Superior temporal gyrus (tissue), 1 donor: ENCODE measurements at regions not wholly inside any gene's neighbourhood (a gene's known extent, or its start where the extent isn't known, plus 50 kb on each side); places are given as distances from the start of the nearest gene placed in this dataset.
"Not testable (repeated sequence)": the region's sequence is repeated elsewhere in the genome, so short reads cannot be mapped to it uniquely, and the experiment has no call there.

Source experiments
- DNase-seq: peaks from one replicate; pipeline ENCODE4 v3.0.0-alpha.2; 2016; ENCODE audit errors: extremely low spot score

GRCh38 chr17:12195418-12195817 lies 174.7 kb downstream of the MAP2K4 start:
- DNase-seq = no peak

DNA sequence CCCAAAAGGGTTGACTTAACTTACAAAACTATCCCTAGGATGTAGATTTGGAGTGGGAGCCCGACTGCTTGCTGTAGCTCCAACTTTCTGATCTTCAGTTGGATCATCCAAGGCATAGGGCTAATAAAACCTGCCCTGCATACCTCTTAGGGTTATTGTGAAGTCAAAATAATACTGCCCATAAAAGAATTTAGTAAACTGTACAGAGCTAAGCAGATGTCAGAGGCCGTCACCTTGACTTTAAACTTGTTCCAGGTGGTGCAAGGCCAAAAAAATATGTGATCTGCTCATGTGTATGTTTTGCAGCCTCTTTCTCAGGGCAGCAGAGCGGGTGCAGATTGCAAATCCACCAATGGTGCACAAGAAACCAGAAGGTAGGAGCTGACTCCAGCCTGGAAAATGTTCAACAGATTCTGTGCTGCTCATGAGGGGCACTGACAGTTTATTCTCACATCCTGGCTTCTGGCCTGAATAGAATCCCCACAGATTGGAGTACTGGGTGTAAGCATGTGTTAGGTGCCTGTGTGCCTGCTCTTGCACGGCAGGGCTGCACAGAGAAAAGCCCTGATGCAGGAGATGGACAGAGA lies 180.7 kb downstream of the MAP2K4 start:
- DNase-seq = no peak

DNA sequence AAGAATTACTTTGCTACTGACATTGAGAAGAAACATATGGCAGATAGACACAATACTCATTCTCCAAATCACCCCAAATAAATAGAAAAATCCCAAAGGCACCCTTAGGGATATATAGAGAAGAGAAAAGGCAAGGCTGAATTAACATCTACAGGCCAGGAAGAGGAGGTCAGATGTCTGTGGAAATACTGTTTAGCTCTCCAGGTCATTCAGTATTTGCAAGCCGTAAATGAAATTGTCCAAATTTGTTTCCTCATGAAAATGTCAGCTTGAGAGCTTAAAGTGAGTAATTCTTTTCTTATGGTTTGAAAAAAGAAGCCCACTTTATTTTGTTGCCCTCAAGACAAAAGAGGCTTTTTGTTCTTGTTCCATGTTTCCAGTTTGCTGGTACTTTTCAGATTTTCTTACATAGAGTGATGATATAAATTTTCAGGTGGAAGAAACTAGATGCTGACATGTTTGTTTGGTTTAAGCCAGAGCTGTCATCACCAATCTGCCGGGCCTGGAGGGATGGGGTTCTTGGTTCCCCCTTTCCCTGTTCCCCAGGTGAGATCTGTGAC lies 189.0 kb downstream of the MAP2K4 start:
- no peak for DNase-seq

GRCh38 chr17:12220714-12221439 lies 200.2 kb downstream of the MAP2K4 start:
- DNase-seq = not testable (repeated sequence)

DNA sequence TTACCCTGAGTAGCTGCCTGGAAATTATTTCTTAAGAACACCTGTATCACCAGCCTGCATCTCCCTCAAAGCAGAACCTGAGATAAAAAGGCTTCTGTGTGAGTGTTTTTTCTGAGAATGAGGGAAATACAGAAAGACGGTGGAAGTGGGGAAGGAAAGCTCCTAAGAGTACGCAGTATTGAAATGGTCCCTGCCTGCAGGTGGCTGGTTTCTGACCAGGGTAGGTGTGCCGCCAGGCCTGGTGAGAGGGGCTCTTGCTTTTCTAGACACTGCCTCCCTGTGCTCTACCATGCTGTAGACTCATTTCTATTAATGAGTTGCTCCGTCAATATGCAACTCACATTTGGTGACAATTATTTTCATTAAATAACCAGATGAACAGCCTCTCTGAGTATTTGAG lies 201.7 kb downstream of the MAP2K4 start:
- no peak for DNase-seq

GRCh38 chr17:12227547-12227946 lies 206.9 kb downstream of the MAP2K4 start:
- DNase-seq = no peak

DNA sequence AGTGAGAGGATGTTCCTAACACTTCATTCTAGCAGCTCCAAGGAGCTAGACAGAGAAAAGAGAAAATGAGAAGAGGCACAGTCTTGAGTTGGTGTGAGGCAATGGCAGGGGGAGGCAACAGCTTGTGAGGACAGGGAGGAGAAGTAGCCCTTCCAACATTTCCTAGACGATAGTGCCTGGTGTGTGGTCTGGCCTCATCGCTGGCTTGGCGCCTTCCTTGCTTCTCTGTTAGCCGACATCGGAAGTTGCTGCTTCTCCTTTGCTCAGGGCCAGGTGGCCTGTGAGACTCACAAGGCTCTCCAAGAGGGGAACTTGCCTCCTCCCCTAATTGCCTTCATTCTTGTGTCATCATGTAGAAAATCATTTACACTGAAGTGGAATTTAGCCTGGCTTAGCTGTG lies 208.7 kb downstream of the MAP2K4 start:
- DNase-seq = no peak

DNA sequence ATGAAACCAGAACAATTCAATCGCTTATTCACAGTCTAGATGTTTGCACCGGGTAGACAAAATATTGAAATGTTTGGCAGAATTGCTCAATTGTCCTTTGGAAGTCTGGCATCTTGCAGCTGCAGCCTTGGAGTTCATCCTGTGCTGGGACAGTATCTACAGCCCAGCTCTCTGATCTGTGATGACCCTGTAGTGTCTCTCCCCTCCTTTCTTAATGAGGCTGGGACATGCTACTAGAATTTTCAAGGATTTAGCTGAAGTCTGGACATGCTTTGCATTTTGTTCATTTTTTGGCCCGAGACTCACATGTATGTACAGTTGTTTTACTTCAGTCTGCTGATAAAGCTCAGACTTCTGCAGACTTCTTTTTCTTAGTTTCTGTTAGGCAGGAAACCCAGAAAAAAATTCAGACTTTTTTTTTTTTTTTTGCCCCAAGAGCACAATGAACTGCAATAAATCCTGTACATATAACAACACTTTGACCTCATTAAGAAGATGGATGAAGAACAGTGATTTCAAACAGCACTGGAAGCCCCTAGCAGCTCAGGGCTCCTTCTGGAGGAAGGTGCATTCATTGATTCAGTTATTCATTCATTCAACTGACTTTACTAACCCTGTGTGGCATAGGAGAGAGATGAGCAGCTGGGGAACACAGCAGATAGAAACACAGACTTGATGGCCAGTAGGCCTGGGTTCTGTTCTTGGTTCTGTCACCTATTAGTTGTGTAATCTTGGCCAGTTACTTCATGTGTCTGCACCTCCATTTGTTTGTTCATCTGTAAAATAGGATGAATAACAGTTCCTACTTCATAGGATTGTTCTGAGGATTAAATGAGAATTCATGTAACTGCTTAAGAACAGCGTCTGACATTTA lies 210.0 kb downstream of the MAP2K4 start:
- peak; percentile 32 for DNase-seq

DNA sequence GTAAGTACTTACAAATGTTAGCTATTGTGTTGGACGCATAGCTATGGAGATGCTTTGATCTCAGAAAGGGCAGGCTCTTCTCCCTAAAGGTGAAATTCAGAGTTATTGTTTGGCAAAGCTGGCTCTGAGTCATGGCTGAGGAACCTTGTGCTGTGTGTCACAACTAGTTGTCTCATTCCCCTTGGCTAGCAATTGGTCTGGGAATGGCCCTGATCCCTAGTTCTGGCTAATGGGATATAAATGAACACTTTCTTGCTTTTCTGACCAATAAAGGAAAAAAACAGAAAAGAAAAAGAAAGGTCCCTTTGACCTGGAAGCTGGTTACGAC lies 210.6 kb downstream of the MAP2K4 start:
- no peak for DNase-seq

- not testable (repeated sequence) for DNase-seq
Observed at GRCh38 chr17:12239021-12239420, 218.3 kb downstream of the MAP2K4 start.

DNA sequence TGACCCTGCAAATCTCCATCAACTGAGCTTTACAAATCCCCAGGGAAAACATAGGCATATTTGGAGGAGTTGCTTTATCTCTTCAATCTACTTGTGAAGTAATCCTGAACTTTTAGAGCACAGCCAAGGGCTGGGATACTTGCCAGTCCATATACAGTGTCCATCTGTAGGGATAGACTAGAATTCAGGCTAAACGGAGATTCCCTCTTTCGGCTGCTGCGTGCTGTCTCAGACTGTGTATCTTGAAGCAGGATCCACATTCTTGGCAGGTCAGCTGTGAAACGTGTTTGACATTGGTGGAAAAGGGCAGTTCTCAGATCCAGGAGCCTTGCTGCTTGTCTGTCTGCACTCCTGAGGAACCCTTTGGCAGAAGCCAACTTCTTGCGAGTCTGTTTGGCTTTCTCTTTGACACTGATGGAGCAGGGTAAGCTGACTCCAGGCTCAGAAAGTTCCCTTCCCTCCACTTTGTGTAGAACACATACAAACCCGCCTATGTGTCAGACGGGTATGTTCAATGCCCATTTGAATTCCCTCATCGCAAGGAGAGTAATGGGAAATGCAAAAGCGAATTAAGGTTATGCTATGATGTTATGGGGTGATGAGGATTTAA lies 221.8 kb downstream of the MAP2K4 start:
- DNase-seq = no peak

GRCh38 chr17:12247761-12248160 lies 227.1 kb downstream of the MAP2K4 start:
- DNase-seq = no peak

DNA sequence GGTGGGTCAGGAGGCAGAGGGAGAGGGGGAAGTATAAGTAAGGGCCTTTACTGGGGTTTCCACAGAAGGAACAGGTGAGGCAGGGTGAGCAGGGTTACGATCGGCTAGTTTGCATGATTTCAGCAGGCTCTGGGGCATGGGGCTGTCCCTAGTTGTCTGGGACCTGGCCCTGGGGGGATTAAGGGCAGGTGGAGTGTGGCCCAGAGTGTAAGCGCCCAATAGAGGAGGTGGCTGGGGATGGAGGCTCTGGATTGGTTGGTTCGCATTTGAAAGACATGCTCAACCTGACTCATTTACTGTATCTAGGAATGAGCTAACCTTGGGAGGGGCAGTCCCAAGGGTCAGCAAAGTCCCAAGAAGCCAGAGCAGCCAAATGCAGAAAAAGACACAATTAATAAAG lies 230.3 kb downstream of the MAP2K4 start:
- DNase-seq = no peak

GRCh38 chr17:12252462-12252861 lies 231.8 kb downstream of the MAP2K4 start:
- DNase-seq = no peak

DNA sequence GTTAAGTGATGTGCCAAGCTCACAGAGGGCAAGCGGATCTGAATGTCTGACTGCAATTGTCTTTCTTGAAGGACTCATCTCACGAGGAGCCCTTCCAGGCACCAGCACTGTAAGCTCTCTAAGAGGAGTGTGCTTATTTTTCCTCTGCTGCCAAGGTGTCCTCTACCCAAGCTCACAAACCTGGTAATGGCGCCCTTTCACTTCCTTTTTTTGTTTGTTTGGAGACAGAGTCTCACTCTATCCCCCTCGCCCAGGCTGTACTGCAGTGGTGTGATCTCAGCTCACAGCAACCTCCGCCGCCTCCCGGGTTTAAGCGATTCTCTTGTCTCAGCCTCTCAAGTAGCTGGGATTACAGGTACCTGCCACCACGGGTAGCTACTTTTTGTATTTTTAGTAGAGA lies 233.8 kb downstream of the MAP2K4 start:
- DNase-seq = no peak

DNA sequence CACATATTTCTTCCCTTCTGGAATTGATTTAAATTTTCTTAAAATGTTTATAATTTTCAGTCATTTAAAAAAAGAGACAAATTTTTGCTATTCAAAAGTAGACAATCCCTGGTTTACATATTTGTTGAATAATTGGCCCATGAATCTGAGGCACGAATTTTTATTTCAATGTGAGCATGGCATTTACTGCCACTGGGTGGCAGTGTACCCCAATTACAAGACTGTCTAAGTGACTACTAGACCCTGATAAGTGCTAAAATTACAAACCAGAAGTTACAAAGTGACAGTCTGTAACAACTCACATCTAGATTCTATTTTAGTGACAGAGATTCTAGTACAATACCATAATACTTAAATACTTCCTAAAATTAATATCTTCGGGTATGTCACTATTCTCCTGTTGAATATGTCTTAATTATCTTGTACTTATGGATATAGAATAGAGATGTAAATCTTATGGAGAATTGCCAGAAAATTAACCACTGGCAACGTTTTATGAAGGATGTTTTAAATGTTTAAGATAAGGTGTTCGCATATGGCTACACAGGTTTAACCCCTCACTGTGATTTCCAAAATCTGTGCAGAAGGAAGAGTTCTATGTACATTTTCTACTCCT lies 235.8 kb downstream of the MAP2K4 start:
- peak; percentile 82 for DNase-seq

- DNase-seq = no peak
Observed at GRCh38 chr17:12257176-12257575, 236.5 kb downstream of the MAP2K4 start.

DNA sequence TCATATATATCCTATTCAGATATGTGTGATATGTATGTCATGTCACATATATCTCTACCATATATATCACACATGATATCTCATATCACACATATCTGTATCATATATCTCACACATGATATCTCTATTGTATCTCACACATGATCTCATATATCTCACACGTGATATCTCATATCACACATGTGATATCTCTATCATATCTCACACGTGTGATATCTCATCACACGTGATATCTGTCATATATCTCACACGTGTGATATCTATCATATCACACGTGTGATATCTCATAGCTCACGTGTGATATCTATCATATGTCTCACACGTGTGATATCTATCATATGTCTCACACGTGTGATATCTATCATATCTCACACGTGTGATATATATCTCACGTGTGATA lies 240.7 kb downstream of the MAP2K4 start:
- DNase-seq = no peak

- no peak for DNase-seq
Observed at GRCh38 chr17:12269751-12270150, 249.1 kb downstream of the MAP2K4 start.

GRCh38 chr17:12277827-12278226 lies 257.1 kb downstream of the MAP2K4 start:
- DNase-seq = no peak

GRCh38 chr17:12282056-12282455 lies 261.4 kb downstream of the MAP2K4 start:
- no peak for DNase-seq

- DNase-seq = no peak
Observed at GRCh38 chr17:12287953-12288352, 267.3 kb downstream of the MAP2K4 start.
